Breast epithelium (tissue), 3 donors: ENCODE measurements at regions not wholly inside any gene's neighbourhood (a gene's known extent, or its start where the extent isn't known, plus 50 kb on each side); places are given as distances from the start of the nearest gene placed in this dataset.
"Not testable (repeated sequence)": the region's sequence is repeated elsewhere in the genome, so short reads cannot be mapped to it uniquely, and the experiment has no call there.

Experiments used
- POLR2A ChIP-seq: fragments of 450-650 bp; IDR thresholded peaks from one replicate; pipeline ENCODE4 v1.6.1; 2016; ENCODE audit warnings: antibody characterized with exemption, mild to moderate bottlenecking, moderate library complexity
- POLR2AphosphoS5 ChIP-seq, 3 donors: sonication (generic); formaldehyde crosslinking; IDR thresholded peaks; one replicate each; pipeline ENCODE4 v1.6.1; 2017; ENCODE audit warnings: antibody characterized with exemption in 3 of 3
- TF ChIP-seq, protein P1 (sequence below), 3 donors: fragments of 450-650 bp; IDR thresholded peaks; one replicate each; pipeline ENCODE4 v1.5.1; 2016 to 2017; ENCODE audit warnings: antibody characterized with exemption in 3 of 3, mild to moderate bottlenecking in 3 of 3, moderate library complexity in 3 of 3

DNA sequence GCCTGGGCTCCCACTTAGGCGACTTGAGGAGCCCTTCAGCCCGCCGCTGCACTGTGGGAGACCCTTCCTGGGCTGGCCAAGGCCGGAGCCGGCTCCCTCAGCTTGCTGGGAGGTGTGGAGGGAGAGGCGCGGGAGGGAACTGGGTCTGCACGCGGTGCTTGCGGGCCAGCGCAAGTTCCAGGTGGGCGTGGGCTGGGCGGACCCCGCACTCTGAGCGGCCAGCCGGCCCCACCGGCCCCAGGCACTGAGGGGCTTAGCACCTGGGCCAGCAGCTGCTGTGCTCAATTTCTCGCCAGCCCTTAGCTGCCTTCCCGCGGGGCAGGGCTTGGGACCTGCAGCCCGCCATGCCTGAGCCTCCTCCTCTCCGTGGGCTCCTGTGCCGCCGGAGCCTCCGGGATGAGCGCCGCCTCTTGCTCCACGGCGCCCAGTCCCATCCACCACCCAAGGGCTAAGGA, 946.3 kb downstream of the IPMK start:
- not testable (repeated sequence) for TF ChIP-seq POLR2AphosphoS5 (IDR thresholded peaks at IDR 0.05); POLR2A
- TF ChIP-seq, protein P1, sequence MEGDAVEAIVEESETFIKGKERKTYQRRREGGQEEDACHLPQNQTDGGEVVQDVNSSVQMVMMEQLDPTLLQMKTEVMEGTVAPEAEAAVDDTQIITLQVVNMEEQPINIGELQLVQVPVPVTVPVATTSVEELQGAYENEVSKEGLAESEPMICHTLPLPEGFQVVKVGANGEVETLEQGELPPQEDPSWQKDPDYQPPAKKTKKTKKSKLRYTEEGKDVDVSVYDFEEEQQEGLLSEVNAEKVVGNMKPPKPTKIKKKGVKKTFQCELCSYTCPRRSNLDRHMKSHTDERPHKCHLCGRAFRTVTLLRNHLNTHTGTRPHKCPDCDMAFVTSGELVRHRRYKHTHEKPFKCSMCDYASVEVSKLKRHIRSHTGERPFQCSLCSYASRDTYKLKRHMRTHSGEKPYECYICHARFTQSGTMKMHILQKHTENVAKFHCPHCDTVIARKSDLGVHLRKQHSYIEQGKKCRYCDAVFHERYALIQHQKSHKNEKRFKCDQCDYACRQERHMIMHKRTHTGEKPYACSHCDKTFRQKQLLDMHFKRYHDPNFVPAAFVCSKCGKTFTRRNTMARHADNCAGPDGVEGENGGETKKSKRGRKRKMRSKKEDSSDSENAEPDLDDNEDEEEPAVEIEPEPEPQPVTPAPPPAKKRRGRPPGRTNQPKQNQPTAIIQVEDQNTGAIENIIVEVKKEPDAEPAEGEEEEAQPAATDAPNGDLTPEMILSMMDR (IDR thresholded peaks at IDR 0.05), result not testable (repeated sequence)
